ENCODE measurements at regions not wholly inside any gene's neighbourhood (a gene's known extent, or its start where the extent isn't known, plus 50 kb on each side); places are given as distances from the start of the nearest gene placed in this dataset.

- DNase-seq = no peak
Measured at GRCh38 chr4:30879855-30880598, 159.9 kb downstream of the PCDH7 start.

GRCh38 chr4:30881985-30882384, 161.8 kb downstream of the PCDH7 start:
- DNase-seq = no peak

- DNase-seq = no peak
Measured at GRCh38 chr4:30882443-30882842, 162.3 kb downstream of the PCDH7 start.

- no peak for DNase-seq
Measured at GRCh38 chr4:30882995-30883675, 163.0 kb downstream of the PCDH7 start.

- DNase-seq = no peak
Measured at GRCh38 chr4:30901461-30902451, 181.6 kb downstream of the PCDH7 start.

GRCh38 chr4:30903502-30904214, 183.5 kb downstream of the PCDH7 start:
- no peak for DNase-seq

GRCh38 chr4:30904215-30904555, 184.0 kb downstream of the PCDH7 start:
- no peak for DNase-seq

- DNase-seq = no peak
Measured at GRCh38 chr4:30904588-30904987, 184.4 kb downstream of the PCDH7 start.

- peak; percentile 26 for DNase-seq
Measured at GRCh38 chr4:30912098-30912714, 192.0 kb downstream of the PCDH7 start.

GRCh38 chr4:30916337-30917274, 196.4 kb downstream of the PCDH7 start:
- DNase-seq = no peak

- no peak for DNase-seq
Measured at GRCh38 chr4:30917946-30918345, 197.8 kb downstream of the PCDH7 start.

- no peak for DNase-seq
Measured at GRCh38 chr4:30919458-30919857, 199.3 kb downstream of the PCDH7 start.

GRCh38 chr4:30920043-30920442, 199.9 kb downstream of the PCDH7 start:
- peak; percentile 50 for DNase-seq

- DNase-seq = no peak
Measured at GRCh38 chr4:30922625-30923024, 202.5 kb downstream of the PCDH7 start.

- no peak for DNase-seq
Measured at GRCh38 chr4:30924495-30924894, 204.3 kb downstream of the PCDH7 start.

GRCh38 chr4:30929649-30930048, 209.5 kb downstream of the PCDH7 start:
- DNase-seq = no peak

- DNase-seq = no peak
Measured at GRCh38 chr4:30930276-30930675, 210.1 kb downstream of the PCDH7 start.

GRCh38 chr4:30932581-30932980, 212.4 kb downstream of the PCDH7 start:
- DNase-seq = no peak

GRCh38 chr4:30939069-30939468, 218.9 kb downstream of the PCDH7 start:
- DNase-seq = no peak

GRCh38 chr4:30939684-30940083, 219.5 kb downstream of the PCDH7 start:
- no peak for DNase-seq

- DNase-seq = no peak
Measured at GRCh38 chr4:30941641-30942040, 221.5 kb downstream of the PCDH7 start.
